ENCODE measurements at regions not wholly inside any gene's neighbourhood (a gene's known extent, or its start where the extent isn't known, plus 50 kb on each side); places are given as distances from the start of the nearest gene placed in this dataset.

DNA sequence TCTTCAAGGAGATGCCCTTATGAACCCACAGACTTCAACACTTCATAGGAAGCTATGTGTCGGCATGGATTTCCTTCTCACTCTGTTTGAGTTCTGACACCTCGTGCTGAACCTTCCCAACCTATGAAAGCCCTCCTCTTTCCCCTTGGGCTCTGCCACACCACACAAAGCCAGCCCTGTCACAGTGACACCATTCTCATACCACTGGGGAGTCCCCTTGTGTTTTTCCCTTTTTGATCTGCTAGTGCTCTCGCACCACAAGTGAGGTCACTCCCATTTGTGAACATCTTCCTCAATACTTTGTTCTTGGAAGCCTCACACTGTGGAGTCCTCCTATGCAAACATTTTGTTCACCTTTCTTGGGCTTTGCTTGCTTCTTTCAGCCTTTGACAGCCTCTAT, 264.6 kb upstream of the ALG10 start:
- Histone ChIP-seq H3K27me3 (ENCODE audit: control insufficient read depth in 3 of 3, insufficient read depth in 3 of 3, low read depth in 1 of 3, low read length in 3 of 3) (no peaks in the 10 kb centered on the region), H2BK12ac (ENCODE audit: low read length) (no peak overlapping the region), H3K18ac (ENCODE audit: low read length) (no peak overlapping the region), H2BK15ac (ENCODE audit: low read length) (no peak overlapping the region), H3K27ac (replicated peaks; ENCODE audit: low read length) (no peak overlapping the region), H3K4me2 (ENCODE audit: insufficient read depth, low read length, poor library complexity, severe bottlenecking) (no peak overlapping the region), H4K8ac (ENCODE audit: low read depth, low read length) (no peak overlapping the region), H4K91ac (ENCODE audit: low read depth, low read length, poor library complexity) (no peak overlapping the region), H3K9me3 (replicated peaks in 1 of 2; ENCODE audit: control insufficient read depth in 2 of 2, insufficient read depth in 1 of 2, low read depth in 1 of 2, low read length in 2 of 2) (no peaks in the 10 kb centered on the region), H3K79me1 (ENCODE audit: low read depth, low read length) (no peaks in the 10 kb centered on the region), H2AK5ac (ENCODE audit: low read depth, low read length) (no peak overlapping the region), H3K4me1 (ENCODE audit: control insufficient read depth in 2 of 2, insufficient read depth in 1 of 2, low read depth in 1 of 2, low read length in 2 of 2) (no peaks in the 10 kb centered on the region), H3K4ac (ENCODE audit: low read length) (no peak overlapping the region), H2BK120ac (ENCODE audit: low read depth, low read length) (no peak overlapping the region), H3K4me3 (ENCODE audit: low read length in 2 of 2) (no peak overlapping the region), H2BK5ac (ENCODE audit: low read length) (no peak overlapping the region), H3K23ac (ENCODE audit: low read depth, low read length, poor library complexity) (no peak overlapping the region), H2AFZ (ENCODE audit: low read length) (no peak overlapping the region), H3K9ac (ENCODE audit: low read depth, low read length, poor library complexity) (no peak overlapping the region), H3K36me3 (replicated peaks in 1 of 2; ENCODE audit: control insufficient read depth in 2 of 2, insufficient read depth in 2 of 2, low read length in 2 of 2) (no peaks in the 10 kb centered on the region), H3K14ac (ENCODE audit: low read length) (no peak overlapping the region)
- no CpG with 5 or more reads among the region's 3 CpGs for WGBS, 2 donors (ENCODE audit: extremely low coverage in 2 of 2, insufficient read length in 2 of 2, insufficient replicate concordance in 1 of 2)
- no peak for DNase-seq (ENCODE audit: low spot score)

DNA sequence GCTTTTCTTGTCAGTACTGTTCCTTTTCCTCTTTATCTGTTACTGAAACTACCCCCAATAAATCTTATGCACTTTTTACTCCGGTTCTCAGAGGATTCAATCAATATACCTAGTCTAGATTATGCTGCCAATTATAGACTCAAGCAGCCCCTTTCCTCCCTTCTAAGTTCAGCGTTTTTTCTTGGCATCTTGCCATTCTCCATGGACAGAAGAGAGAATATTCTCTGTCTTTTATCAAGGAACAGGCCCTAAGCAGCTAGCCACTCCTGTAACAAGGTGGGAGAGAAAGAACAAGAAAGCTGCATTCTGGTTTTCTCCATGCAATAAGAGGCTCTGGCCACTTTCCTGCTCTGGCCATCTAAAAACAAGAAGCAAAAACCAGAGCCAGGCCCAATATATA, 263.0 kb upstream of the ALG10 start:
- H3K14ac ChIP-seq (ENCODE audit: low read length) = no peak overlapping the region
- no peak overlapping the region for H2BK12ac ChIP-seq (ENCODE audit: low read length)
- no CpG with 5 or more reads among the region's 2 CpGs for WGBS, 2 donors (ENCODE audit: extremely low coverage in 2 of 2, insufficient read length in 2 of 2, insufficient replicate concordance in 1 of 2)
- no peak overlapping the region for H2AK5ac ChIP-seq (ENCODE audit: low read depth, low read length)
- H3K79me1 ChIP-seq (ENCODE audit: low read depth, low read length) = no peaks in the 10 kb centered on the region
- H3K9me3 ChIP-seq (replicated peaks in 1 of 2; ENCODE audit: control insufficient read depth in 2 of 2, insufficient read depth in 1 of 2, low read depth in 1 of 2, low read length in 2 of 2) = no peaks in the 10 kb centered on the region
- no peaks in the 10 kb centered on the region for H3K4me1 ChIP-seq (ENCODE audit: control insufficient read depth in 2 of 2, insufficient read depth in 1 of 2, low read depth in 1 of 2, low read length in 2 of 2)
- H3K4me2 ChIP-seq (ENCODE audit: insufficient read depth, low read length, poor library complexity, severe bottlenecking) = no peak overlapping the region
- no peak overlapping the region for H4K8ac ChIP-seq (ENCODE audit: low read depth, low read length)
- H3K36me3 ChIP-seq (replicated peaks in 1 of 2; ENCODE audit: control insufficient read depth in 2 of 2, insufficient read depth in 2 of 2, low read length in 2 of 2) = no peaks in the 10 kb centered on the region
- no peak overlapping the region for H3K4ac ChIP-seq (ENCODE audit: low read length)
- H3K18ac ChIP-seq (ENCODE audit: low read length) = no peak overlapping the region
- no peak for DNase-seq (ENCODE audit: low spot score)
- H3K23ac ChIP-seq (ENCODE audit: low read depth, low read length, poor library complexity) = no peak overlapping the region
- no peak overlapping the region for H4K91ac ChIP-seq (ENCODE audit: low read depth, low read length, poor library complexity)
- no peak overlapping the region for H3K4me3 ChIP-seq (ENCODE audit: low read length in 2 of 2)
- no peak overlapping the region for H2BK120ac ChIP-seq (ENCODE audit: low read depth, low read length)
- H2BK5ac ChIP-seq (ENCODE audit: low read length) = no peak overlapping the region
- H2AFZ ChIP-seq (ENCODE audit: low read length) = no peak overlapping the region
- no peak overlapping the region for H2BK15ac ChIP-seq (ENCODE audit: low read length)
- H3K27ac ChIP-seq (replicated peaks; ENCODE audit: low read length) = no peak overlapping the region
- no peaks in the 10 kb centered on the region for H3K27me3 ChIP-seq (ENCODE audit: control insufficient read depth in 3 of 3, insufficient read depth in 3 of 3, low read depth in 1 of 3, low read length in 3 of 3)
- H3K9ac ChIP-seq (ENCODE audit: low read depth, low read length, poor library complexity) = no peak overlapping the region

- no peak overlapping the region for H3K4me3 ChIP-seq (ENCODE audit: low read length in 2 of 2)
- no peak overlapping the region for H2AFZ ChIP-seq (ENCODE audit: low read length)
- no peak overlapping the region for H2BK12ac ChIP-seq (ENCODE audit: low read length)
- DNase-seq (ENCODE audit: low spot score) = no peak
- no peaks in the 10 kb centered on the region for H3K4me1 ChIP-seq (ENCODE audit: control insufficient read depth in 2 of 2, insufficient read depth in 1 of 2, low read depth in 1 of 2, low read length in 2 of 2)
- H3K4me2 ChIP-seq (ENCODE audit: insufficient read depth, low read length, poor library complexity, severe bottlenecking) = no peak overlapping the region
- no peak overlapping the region for H2BK15ac ChIP-seq (ENCODE audit: low read length)
- H3K4ac ChIP-seq (ENCODE audit: low read length) = no peak overlapping the region
- no peak overlapping the region for H3K27ac ChIP-seq (replicated peaks; ENCODE audit: low read length)
- no peak overlapping the region for H2BK120ac ChIP-seq (ENCODE audit: low read depth, low read length)
- H3K27me3 ChIP-seq (ENCODE audit: control insufficient read depth in 3 of 3, insufficient read depth in 3 of 3, low read depth in 1 of 3, low read length in 3 of 3) = no peaks in the 10 kb centered on the region
- H3K18ac ChIP-seq (ENCODE audit: low read length) = no peak overlapping the region
- H3K14ac ChIP-seq (ENCODE audit: low read length) = no peak overlapping the region
- H3K36me3 ChIP-seq (replicated peaks in 1 of 2; ENCODE audit: control insufficient read depth in 2 of 2, insufficient read depth in 2 of 2, low read length in 2 of 2) = no peaks in the 10 kb centered on the region
- WGBS, 2 donors (ENCODE audit: extremely low coverage in 2 of 2, insufficient read length in 2 of 2, insufficient replicate concordance in 1 of 2) = no CpG with 5 or more reads among the region's 4 CpGs
- no peak overlapping the region for H3K9ac ChIP-seq (ENCODE audit: low read depth, low read length, poor library complexity)
- H4K91ac ChIP-seq (ENCODE audit: low read depth, low read length, poor library complexity) = no peak overlapping the region
- no peak overlapping the region for H4K8ac ChIP-seq (ENCODE audit: low read depth, low read length)
- H3K9me3 ChIP-seq (replicated peaks in 1 of 2; ENCODE audit: control insufficient read depth in 2 of 2, insufficient read depth in 1 of 2, low read depth in 1 of 2, low read length in 2 of 2) = no peaks in the 10 kb centered on the region
- H3K79me1 ChIP-seq (ENCODE audit: low read depth, low read length) = no peaks in the 10 kb centered on the region
- no peak overlapping the region for H2BK5ac ChIP-seq (ENCODE audit: low read length)
- H3K23ac ChIP-seq (ENCODE audit: low read depth, low read length, poor library complexity) = no peak overlapping the region
- no peak overlapping the region for H2AK5ac ChIP-seq (ENCODE audit: low read depth, low read length)
These were observed 259.0 kb upstream of the ALG10 start for GRCh38 chr12:33763331-33763730.

DNA sequence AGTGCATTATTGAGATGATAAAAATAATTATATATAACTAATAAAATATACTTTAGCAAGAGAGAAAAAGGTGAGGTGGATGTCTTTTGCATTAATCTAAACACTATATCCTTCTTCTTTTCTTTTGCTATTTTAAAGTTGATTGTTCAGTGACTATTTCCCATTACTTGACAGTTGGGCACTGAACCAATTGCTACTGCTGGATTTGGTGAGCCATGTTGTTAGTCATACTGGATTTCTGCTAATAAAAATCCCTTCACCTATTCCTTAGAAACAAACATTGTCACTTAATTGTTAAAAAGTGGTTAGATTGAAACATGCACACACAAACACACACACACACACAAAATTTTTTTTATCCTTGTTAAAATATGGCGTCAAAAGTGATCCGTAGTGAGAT, 251.6 kb upstream of the ALG10 start:
- Histone ChIP-seq H4K8ac (ENCODE audit: low read depth, low read length) (no peak overlapping the region), H4K91ac (ENCODE audit: low read depth, low read length, poor library complexity) (no peak overlapping the region), H3K9me3 (replicated peaks in 1 of 2; ENCODE audit: control insufficient read depth in 2 of 2, insufficient read depth in 1 of 2, low read depth in 1 of 2, low read length in 2 of 2) (no peaks in the 10 kb centered on the region), H3K4me1 (ENCODE audit: control insufficient read depth in 2 of 2, insufficient read depth in 1 of 2, low read depth in 1 of 2, low read length in 2 of 2) (no peaks in the 10 kb centered on the region), H3K27me3 (ENCODE audit: control insufficient read depth in 3 of 3, insufficient read depth in 3 of 3, low read depth in 1 of 3, low read length in 3 of 3) (no peaks in the 10 kb centered on the region), H2BK5ac (ENCODE audit: low read length) (no peak overlapping the region), H3K18ac (ENCODE audit: low read length) (no peak overlapping the region), H3K79me1 (ENCODE audit: low read depth, low read length) (no peaks in the 10 kb centered on the region), H3K9ac (ENCODE audit: low read depth, low read length, poor library complexity) (no peak overlapping the region), H3K4ac (ENCODE audit: low read length) (no peak overlapping the region), H3K14ac (ENCODE audit: low read length) (no peak overlapping the region), H3K4me2 (ENCODE audit: insufficient read depth, low read length, poor library complexity, severe bottlenecking) (no peak overlapping the region), H2AFZ (ENCODE audit: low read length) (no peak overlapping the region), H3K4me3 (ENCODE audit: low read length in 2 of 2) (no peak overlapping the region), H2AK5ac (ENCODE audit: low read depth, low read length) (no peak overlapping the region), H3K27ac (replicated peaks; ENCODE audit: low read length) (no peak overlapping the region), H2BK120ac (ENCODE audit: low read depth, low read length) (no peak overlapping the region), H2BK12ac (ENCODE audit: low read length) (no peak overlapping the region), H3K36me3 (replicated peaks in 1 of 2; ENCODE audit: control insufficient read depth in 2 of 2, insufficient read depth in 2 of 2, low read length in 2 of 2) (no peaks in the 10 kb centered on the region), H3K23ac (ENCODE audit: low read depth, low read length, poor library complexity) (no peak overlapping the region), H2BK15ac (ENCODE audit: low read length) (no peak overlapping the region)
- WGBS, 2 donors (ENCODE audit: extremely low coverage in 2 of 2, insufficient read length in 2 of 2, insufficient replicate concordance in 1 of 2) = no CpG with 5 or more reads among the region's 2 CpGs
- DNase-seq (ENCODE audit: low spot score) = no peak

All from neuronal stem cell (in vitro differentiated cells).